Neural crest cell (in vitro differentiated cells): ENCODE measurements at regions not wholly inside any gene's neighbourhood (a gene's known extent, or its start where the extent isn't known, plus 50 kb on each side); places are given as distances from the start of the nearest gene placed in this dataset.

Experiments used
- DNase-seq: peaks from one replicate; pipeline ENCODE4 v3.0.0; 2021; ENCODE audit warnings: low read depth, mixed read lengths, low spot score
- H3K27ac Mint-ChIP-seq: one replicate; pipeline ENCODE4 v1.8.0; 2021; ENCODE audit warnings: mild to moderate bottlenecking, mixed read lengths; ENCODE audit not compliant: unreplicated experiment
- H3K27me3 Mint-ChIP-seq: 2 replicates; pipeline ENCODE4 v1.8.0; 2021; ENCODE audit warnings: low read depth, mild to moderate bottlenecking, mixed read lengths
- H3K36me3 Mint-ChIP-seq: 2 replicates; pipeline ENCODE4 v1.8.0; 2021; ENCODE audit warnings: low read depth, mild to moderate bottlenecking, mixed read lengths
- H3K4me1 Mint-ChIP-seq: 2 replicates; pipeline ENCODE4 v1.8.0; 2021; ENCODE audit warnings: mixed read lengths
- H3K4me3 Mint-ChIP-seq: one replicate; pipeline ENCODE4 v1.8.0; 2021; ENCODE audit warnings: mild to moderate bottlenecking, mixed read lengths
- H3K9me3 Mint-ChIP-seq: 2 replicates; pipeline ENCODE4 v1.8.0; 2021; ENCODE audit warnings: mixed read lengths
- CTCF ChIP-seq: fragments of 200-600 bp; sonication (generic); conservative IDR thresholded peaks from 2 replicates; pipeline ENCODE4 v1.5.0; 2021; ENCODE audit warnings: antibody characterized with exemption, mild to moderate bottlenecking

GRCh38 chr20:58565461-58566175, 50.4 kb upstream of the APCDD1L start:
- no peak overlapping the region for H3K27ac Mint-ChIP-seq
- peaks cover 5% of the 10 kb centered on the region for H3K9me3 Mint-ChIP-seq
- peaks cover 2% of the 10 kb centered on the region for H3K36me3 Mint-ChIP-seq
- H3K27me3 Mint-ChIP-seq = no peaks in the 10 kb centered on the region
- no peak overlapping the region for H3K4me3 Mint-ChIP-seq
- peaks cover 5% of the 10 kb centered on the region for H3K4me1 Mint-ChIP-seq
- DNase-seq = no peak
- TF ChIP-seq CTCF = no peak
